8988T (cell line): ENCODE measurements at regions not wholly inside any gene's neighbourhood (a gene's known extent, or its start where the extent isn't known, plus 50 kb on each side); places are given as distances from the start of the nearest gene placed in this dataset.
"Not testable (repeated sequence)": the region's sequence is repeated elsewhere in the genome, so short reads cannot be mapped to it uniquely, and the experiment has no call there.

Experiments used
- DNase-seq: peaks from one replicate; pipeline ENCODE4 v3.0.0; 2011

DNA sequence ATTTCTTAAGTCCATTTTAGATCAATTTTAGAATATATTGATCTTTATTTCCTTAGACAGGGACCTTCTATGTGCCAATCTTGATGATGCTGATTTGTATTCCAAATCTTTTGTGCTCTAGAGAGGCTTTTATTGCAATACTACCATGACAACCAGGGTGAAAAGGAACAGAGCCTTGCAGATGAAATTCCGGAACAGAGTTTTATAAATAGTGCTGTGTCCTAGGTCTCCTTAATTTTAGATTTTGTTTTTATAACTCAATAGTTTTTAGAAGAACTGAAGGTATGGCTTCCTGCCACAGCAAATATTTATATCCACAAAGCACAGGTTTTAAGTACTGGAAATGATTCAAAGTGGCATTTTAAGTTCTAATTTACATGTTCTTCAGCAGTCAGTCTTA is 160.2 kb downstream of the PMAIP1 start:
- DNase-seq: no peak

- DNase-seq: no peak
These were observed 159.4 kb downstream of the PMAIP1 start for GRCh38 chr18:60059216-60059615.

DNA sequence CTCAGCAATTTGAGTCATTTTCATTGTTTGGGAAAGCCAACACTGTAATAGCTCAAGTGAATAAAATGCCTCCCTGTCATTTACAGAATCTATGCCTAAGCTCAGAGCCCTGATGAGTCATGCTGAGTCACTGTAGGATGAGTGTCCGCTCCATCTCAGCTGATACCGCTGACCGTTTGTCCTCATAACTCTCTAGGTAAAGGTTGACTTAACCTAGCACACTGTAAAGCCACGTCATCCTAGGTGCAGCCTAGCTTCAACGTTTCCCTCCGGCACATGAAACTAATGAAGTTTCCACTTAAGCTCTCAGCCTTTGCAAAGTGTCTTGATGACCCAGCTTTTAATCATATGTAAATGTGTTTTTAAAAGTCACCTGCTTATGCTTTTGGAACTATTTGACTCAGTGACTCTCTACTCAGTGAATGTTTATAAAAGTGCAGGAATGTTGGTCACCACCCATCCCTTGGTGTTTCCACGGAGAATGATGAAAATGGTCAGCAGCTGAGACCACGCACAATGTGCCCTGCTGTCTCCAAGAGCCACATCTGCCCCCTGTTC is 154.0 kb downstream of the PMAIP1 start:
- peak; percentile 10 for DNase-seq

DNA sequence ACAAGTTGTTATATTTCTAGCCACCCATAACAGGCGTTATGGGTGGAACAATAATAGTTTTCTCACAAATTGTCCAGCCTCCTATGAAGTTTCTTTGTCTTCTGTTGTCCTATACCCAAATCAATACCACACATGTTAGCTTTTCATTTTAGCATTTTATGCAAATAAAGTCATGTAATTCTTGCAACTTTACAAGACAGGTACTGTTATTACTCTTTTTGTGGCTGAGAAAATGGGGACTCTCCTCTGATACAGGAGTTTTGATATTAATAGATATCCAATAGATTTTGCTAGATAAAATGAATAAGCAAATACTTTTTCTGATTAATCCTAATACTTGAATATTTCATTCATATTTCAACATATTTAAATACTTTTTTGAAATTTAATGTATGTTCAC is 151.0 kb downstream of the PMAIP1 start:
- DNase-seq: no peak

DNA sequence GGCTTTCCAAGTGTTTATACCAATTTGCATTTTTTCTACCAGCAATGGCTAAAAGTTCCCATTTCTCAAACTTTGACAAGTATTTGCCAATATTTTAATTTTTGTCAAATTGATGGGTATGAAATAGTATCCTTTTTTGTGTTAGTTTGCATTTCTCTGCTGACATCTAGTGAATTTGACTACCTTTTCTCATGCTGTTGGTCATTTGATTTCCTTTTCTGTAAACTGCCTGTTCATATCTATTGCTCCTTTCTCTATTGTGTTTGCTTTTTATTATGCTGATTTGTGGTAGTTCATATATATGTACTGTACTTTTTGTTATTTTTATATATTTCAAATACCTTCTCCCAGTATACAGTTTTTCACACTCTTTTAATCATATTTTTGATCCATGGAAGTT is 149.4 kb downstream of the PMAIP1 start:
- DNase-seq: no peak

DNA sequence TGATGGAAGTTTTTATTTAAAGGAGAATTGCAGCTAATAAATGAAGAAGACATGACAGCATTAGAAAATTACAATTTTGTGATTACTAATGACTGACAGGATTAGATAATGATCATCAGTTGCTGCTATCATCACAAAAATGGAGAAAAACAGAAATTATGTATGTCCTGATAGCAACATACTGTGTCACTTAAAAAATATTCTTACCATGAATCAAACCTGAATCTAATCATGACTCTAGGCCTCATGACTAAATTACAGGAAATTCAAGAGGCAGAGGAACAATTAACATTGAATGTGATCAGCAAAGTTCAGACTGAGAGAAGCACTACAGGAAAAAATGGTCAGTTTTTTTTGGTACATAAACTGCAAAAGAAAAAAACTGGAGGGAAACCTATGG is 147.8 kb downstream of the PMAIP1 start:
- DNase-seq: no peak

DNA sequence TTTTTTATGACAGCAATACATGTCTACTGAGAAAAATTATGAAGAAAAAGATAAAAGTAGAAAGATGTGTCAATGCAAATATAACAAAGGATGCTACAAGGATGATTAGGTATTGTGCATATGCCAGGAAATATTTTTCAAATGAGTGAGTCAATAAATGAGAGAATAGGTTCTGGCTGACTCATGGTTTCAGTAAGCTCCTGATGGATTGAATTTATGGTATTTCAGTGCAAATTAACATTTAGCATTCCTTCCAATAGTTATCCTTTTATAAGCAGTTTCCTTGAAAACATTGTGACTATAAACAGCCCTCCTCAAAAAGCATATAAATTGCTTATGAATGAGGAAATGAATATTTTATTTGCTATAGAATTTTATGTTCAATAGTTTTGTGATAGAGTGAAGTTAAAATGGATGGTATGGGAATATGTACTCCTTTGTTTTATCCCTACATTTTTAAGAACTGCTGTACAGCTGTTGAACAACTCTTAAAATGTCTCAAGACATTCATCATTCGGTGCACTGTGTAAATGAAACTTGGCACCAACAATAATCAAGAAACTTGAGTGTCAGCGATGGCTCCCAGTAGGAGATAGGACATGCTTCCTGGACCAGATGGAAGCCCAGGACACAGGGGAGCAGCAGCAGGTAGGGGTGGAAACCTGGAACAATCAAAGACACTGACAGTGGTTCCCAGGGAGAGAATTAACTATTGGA is 144.7 kb downstream of the PMAIP1 start:
- no peak for DNase-seq

DNA sequence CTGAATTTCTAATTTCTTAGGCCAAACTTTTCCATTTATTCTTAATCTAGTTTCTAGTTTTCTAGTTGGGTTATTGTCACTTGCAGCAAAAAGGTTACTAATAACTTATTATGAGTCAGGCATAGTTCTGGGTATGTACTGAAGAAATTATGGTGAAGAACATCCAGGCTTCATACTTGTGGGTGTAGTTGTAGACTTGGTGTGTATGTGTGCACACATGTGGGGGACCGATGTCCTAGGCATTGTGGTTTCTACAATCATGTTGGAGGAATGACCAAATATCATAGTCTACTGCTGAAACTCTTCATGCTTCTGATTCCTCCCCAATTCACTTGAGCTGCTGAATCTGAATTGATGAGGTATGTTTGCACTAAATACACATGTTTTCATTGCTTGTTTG is 141.2 kb downstream of the PMAIP1 start:
- DNase-seq: no peak

DNA sequence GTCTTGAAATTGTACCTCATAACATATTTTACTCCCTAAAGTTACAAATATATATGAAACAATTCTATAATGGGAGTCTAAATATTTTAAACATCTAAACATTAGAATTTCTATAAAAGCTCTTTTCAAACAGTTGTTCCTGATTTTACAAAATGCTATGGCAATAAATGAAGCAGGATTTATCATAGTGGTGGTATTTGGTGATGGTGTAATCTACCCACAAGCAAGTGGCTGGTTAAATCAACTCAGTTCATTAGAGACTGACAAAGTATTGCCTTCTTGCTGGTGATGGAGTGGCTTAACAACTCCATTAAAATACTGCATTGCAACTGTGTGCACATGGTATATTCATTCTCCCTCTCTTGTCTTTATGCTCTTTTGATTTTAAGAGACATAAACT is 138.9 kb downstream of the PMAIP1 start:
- no peak for DNase-seq

DNA sequence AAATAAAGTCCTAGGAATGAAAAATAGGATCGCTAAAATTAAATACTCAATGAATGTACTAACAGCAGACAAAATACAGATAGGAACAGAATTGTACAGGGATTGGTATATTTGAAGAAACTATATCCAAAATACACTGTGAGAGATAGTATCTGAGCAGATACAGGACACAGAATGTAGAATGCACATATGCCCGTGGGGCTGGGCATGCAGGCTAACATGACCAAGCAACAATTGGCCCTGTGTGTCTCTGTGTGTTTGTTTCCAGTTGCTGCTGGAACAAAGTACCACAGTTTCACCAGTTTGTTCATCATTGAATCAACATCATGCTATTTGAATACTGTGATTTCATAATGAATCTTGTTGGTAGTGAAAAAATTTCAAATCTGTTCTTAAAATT is 127.6 kb downstream of the PMAIP1 start:
- no peak for DNase-seq

DNA sequence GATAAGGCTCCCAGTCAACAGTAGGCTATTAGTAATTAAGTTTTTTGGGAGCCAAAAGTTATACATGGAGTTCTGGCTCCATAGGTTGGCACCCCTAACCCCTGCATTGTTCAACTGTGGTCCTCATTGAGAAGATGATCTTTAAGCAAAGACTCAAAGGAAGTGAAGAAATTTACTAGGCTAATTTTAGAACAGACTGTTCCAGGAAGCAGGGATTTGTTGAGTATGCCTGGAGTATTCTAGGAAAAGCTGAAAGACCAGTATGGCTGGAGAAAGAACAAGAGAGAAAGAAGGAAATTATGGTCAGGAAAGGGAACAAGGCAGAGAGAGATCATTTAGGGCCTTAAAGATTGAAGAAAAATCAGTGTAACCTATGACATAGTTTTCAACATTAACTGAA is 125.1 kb downstream of the PMAIP1 start:
- no peak for DNase-seq

DNA sequence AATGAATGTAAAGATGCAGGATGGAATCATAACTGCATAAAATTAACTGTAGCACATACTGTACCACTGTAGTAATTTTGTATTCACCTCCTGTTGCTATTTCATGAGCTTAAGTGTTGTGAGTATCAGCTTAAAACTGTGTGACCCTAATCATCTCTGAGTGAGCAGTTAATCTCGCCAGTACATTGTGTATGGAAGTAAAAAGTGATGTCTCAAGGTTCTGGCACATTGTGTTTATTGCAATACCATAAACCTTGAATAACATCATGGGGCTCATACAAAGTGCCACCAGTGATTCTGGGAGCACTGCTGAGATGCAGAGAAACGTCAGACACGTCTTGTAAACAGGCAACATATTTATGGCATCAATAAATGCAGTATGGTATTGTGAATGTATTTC is 124.5 kb downstream of the PMAIP1 start:
- no peak for DNase-seq

DNA sequence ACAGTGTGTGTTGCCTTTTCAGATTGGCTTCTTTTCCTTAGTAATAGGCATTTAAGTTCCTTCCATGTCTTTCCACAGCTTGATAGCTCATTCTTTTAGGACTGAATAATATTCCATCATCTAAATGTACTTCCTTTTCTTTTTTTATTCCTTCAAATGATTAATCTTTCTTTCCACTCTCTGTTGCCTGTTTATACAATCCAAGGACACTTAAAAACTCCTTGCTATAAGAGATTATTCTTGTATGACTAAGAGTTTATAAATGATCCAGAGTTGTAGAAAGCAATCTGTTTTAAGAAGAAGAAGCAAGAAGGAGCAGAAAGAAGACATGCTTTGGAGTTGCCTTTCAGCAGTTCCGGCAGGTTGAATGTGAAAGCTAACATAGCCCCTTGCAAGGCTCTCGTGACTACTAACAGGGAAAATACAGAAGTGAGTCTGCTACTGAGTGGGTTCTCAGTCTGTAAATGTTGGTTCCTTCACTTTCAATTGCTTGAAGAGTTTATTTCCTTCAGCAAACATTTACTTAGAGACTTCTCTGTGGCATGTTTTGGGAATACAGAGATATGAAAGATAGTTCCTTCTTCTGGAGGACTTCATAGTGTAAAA is 123.0 kb downstream of the PMAIP1 start:
- no peak for DNase-seq

DNA sequence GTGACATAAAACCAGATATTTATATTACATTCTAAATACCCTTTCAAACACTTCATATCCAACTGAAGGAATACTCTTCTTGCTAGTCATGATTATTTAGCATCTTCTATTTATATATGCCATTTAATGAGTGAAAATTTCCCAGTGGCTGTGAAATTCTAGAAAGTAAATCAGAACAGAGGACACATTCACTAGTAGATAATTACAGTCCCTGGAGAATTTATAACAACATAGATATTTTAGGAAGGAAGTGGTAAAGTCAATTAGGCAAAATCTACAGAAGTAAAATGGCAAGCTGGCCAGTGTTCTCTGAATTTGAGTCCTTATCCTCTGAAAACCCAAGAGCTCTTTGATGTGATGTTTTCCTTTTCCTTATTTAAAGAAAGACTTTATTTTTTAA is 121.8 kb downstream of the PMAIP1 start:
- DNase-seq: no peak

DNA sequence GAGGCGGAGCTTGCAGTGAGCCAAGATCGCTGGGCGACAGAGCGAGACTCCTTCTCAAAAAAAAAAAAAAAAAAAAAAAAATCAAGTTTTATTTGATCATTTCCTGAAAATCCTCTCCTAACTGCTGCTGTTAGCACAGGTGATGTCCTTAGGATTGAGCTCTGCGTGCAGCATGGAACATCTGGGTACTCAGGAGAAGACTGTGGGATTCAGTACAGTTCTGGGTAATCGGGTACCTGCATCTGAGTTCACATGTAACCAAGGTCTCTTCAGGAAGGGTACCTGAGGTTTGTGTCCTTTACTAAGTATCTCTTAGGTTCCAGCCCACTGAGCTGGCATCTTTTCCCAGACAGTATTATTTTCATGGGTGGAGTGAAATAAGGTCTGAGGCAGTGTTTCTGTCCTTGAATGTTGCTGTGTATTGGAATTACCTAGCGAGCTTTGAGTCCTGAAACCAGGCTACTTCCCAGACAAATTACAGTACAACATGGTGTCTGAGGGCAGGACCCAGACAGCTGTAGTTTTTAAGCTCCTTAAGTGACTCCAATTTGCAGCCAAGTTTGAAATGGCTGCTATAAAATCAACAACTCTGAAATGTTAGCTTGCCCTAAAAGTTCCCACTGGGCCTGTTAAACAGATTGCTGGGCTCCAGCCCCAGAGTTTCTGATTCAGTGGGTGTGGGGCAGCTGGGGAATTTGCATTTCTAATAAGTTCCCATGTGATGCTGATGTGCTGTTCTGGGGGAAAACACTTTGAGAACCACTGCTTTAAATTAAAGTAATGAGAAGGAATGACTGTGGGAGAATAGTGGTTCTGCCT is 120.5 kb downstream of the PMAIP1 start:
- DNase-seq: no peak

GRCh38 chr18:60019463-60019840 is 119.7 kb downstream of the PMAIP1 start:
- no peak for DNase-seq

DNA sequence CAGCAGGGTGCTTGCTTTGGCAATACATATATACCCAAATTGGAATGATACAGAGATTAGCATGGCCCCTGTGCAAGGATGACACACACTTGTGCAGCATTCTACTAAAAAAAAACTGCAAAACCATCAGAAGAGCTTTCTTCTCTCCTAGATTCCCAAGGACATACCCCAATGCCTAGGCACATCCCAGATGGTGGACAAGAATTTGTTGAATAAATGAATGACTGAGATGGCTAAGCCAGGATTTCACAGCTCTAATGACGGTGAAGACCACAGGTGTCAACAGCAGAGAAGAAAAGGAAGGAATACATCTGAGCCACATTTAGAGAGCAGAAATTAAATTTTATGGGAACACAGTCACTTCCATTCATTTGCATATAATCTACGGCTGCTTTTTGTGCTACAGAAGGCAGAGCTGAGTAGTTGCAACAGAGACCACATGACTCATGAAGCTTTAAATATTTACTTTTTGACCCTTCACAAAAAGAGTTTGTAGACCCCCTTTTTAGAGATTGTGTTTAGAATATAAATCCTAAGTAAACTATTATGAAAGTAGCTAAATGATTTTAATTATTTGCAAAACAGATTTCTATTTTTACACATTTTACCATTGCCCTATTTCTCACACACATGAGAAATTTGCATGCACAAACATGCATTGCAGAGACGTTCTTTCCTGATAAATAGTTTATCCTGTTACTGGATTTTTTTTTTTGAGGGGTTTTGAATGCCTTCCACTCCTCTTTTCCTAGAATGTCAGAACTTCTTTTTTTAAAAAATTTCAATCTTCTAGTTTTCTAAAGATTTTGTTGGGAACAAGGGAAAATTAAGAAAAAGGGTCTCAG is 119.0 kb downstream of the PMAIP1 start:
- no peak for DNase-seq

DNA sequence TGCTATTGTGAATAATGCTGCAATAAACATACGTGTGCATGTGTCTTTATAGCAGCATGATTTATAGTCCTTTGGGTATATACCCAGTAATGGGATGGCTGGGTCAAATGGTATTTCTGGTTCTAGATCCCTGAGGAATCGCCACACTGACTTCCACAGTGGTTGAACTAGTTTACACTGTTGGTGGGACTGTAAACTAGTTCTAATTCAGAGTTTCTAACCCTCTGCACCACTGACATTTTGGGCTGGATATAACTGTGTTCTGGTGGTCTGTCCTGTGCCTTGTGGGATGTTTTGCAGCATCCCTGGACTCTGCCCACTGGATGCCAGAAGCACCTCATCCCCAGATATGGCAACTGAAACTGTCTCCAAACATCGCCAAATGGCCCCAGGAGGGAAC is 118.3 kb downstream of the PMAIP1 start:
- DNase-seq: not testable (repeated sequence)

GRCh38 chr18:60017371-60017770 is 117.6 kb downstream of the PMAIP1 start:
- no peak for DNase-seq

DNA sequence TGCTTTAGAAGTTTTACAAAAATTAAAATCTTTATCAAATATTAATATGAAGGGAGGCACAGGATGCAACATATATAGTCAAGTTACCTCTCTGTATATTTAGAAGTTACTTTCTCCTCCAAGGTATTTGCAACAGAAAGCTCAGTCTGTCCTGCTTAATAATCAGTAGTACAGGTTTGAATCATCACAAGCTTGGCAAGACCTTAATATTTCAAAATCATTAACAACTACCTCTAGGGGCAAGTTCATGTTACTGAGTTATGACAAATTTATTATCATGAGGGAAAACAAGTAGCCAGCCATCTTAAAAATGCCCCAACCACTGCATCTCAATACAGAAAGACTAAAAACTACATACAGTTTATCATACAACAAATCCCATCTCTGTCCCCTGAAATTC is 116.0 kb downstream of the PMAIP1 start:
- not testable (repeated sequence) for DNase-seq

DNA sequence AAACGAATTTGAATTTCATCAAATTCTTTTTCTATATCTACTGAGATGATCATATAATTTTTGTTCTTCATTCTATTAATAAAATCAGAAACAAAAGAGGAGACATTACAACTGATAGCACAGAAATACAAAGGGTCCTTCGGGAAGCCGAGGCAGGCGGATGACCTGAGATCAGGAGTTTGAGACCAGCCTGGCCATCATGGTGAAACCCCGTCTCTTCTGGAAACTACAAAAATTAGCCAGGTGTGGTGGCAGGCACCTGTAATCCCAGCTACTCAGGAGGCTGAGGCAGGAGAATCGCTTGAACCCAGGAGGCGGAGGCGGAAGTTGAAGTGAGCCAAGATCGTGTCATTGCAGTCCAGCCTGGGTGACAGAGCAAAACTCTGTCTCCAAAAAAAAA is 113.4 kb downstream of the PMAIP1 start:
- not testable (repeated sequence) for DNase-seq

- no peak for DNase-seq
These were observed 111.2 kb downstream of the PMAIP1 start for GRCh38 chr18:60010984-60011383.

- no peak for DNase-seq
These were observed 110.7 kb downstream of the PMAIP1 start for GRCh38 chr18:60010513-60010912.
